ENCODE measurements at regions not wholly inside any gene's neighbourhood (a gene's known extent, or its start where the extent isn't known, plus 50 kb on each side); places are given as distances from the start of the nearest gene placed in this dataset.

- TF ChIP-seq CTCF (IDR thresholded peaks at IDR 0.05 in 4 of 5, conservative IDR thresholded peaks at IDR 0.05 in 1 of 5) (no peak), POLR2A (IDR thresholded peaks at IDR 0.05) (no peak)
Observed at GRCh38 chr1:193729429-193729828, 543.0 kb upstream of the B3GALT2 start.
